Hepatocyte (in vitro differentiated cells): ENCODE measurements at regions not wholly inside any gene's neighbourhood (a gene's known extent, or its start where the extent isn't known, plus 50 kb on each side); places are given as distances from the start of the nearest gene placed in this dataset.

Source experiments
- EZH2phosphoT487 ChIP-seq: fragments of 200-600 bp; sonication (generic); IDR thresholded peaks from one replicate; pipeline ENCODE4 v1.6.1; 2018; ENCODE audit warnings: antibody characterized with exemption, mild to moderate bottlenecking, low read depth, moderate library complexity; ENCODE audit not compliant: unreplicated experiment, severe bottlenecking
- TF ChIP-seq, protein P1 (sequence below): fragments of 200-600 bp; sonication (generic); IDR thresholded peaks from 2 replicates; pipeline ENCODE4 v1.5.1; 2016; ENCODE audit warnings: antibody characterized with exemption, mild to moderate bottlenecking; ENCODE audit not compliant: poor library complexity

DNA sequence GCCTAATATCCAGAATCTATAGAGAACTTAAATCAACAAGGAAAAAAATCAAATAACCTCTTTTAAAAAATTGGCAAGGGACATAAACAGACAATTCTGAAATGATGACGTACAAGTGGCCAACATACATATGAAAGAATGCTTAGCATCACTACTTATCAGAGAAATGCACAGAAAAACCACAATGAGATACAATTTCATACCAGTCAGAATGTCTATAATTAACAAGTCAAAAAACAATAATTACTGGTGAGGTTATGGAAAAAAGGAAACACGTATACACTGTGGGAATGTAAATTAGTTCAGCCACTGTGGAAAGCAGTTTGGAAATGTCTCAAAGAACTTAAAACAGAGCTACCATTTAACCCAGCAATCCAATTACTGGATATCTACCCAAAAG lies 1192.0 kb downstream of the CDH12 start:
- TF ChIP-seq, protein P1, sequence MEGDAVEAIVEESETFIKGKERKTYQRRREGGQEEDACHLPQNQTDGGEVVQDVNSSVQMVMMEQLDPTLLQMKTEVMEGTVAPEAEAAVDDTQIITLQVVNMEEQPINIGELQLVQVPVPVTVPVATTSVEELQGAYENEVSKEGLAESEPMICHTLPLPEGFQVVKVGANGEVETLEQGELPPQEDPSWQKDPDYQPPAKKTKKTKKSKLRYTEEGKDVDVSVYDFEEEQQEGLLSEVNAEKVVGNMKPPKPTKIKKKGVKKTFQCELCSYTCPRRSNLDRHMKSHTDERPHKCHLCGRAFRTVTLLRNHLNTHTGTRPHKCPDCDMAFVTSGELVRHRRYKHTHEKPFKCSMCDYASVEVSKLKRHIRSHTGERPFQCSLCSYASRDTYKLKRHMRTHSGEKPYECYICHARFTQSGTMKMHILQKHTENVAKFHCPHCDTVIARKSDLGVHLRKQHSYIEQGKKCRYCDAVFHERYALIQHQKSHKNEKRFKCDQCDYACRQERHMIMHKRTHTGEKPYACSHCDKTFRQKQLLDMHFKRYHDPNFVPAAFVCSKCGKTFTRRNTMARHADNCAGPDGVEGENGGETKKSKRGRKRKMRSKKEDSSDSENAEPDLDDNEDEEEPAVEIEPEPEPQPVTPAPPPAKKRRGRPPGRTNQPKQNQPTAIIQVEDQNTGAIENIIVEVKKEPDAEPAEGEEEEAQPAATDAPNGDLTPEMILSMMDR = no peak
- no peak for TF ChIP-seq EZH2phosphoT487
